ENCODE measurements at regions not wholly inside any gene's neighbourhood (a gene's known extent, or its start where the extent isn't known, plus 50 kb on each side); places are given as distances from the start of the nearest gene placed in this dataset.

- no peaks in the 10 kb centered on the region for H3K9me3 ChIP-seq (ENCODE audit: control insufficient read depth in 1 of 2, insufficient read depth in 1 of 2, low read depth in 1 of 2, low read length in 2 of 2)
- BruUV-seq (replicated peaks) = no TSS peak
- RAD21 ChIA-PET (ENCODE audit: low non-redundant PET in 1 of 2, low total read pairs in 2 of 2, uncharacterized antibody in 2 of 2, unreplicated experiment in 2 of 2) = no interaction called here
- CTCF ChIA-PET = no interaction called here
- H3K9me2 ChIP-seq (ENCODE audit: insufficient read depth) = no peaks in the 10 kb centered on the region
- H2AFZ ChIP-seq (ENCODE audit: low read depth, low read length, poor library complexity, severe bottlenecking) = no peak overlapping the region
- H3K9ac ChIP-seq (ENCODE audit: low read length) = no peak overlapping the region
- intact Hi-C loops (cut with micrococcal nuclease) = no loop called here
- TF ChIP-seq RAD21 (IDR thresholded peaks at IDR 0.05; ENCODE audit: low read depth) = no peak
- no peak for TF ChIP-seq ZBTB33 (IDR thresholded peaks at IDR 0.05; ENCODE audit: extremely low read depth, insufficient replicate concordance, low read length)
- no peak for TF ChIP-seq CEBPB (IDR thresholded peaks at IDR 0.05; ENCODE audit: low read depth)
- TF ChIP-seq ZFX (IDR thresholded peaks at IDR 0.05) = no peak
- TF ChIP-seq REST (IDR thresholded peaks at IDR 0.05; ENCODE audit: low read depth) = no peak
- TF ChIP-seq SRF (IDR thresholded peaks at IDR 0.05; ENCODE audit: low read depth) = no peak
- TF ChIP-seq ATF3 (IDR thresholded peaks at IDR 0.05) = no peak
- TF ChIP-seq FOSL1 (IDR thresholded peaks at IDR 0.05; ENCODE audit: low read depth) = no peak
- TF ChIP-seq EZH2phosphoT487 (IDR thresholded peaks at IDR 0.05; ENCODE audit: borderline replicate concordance) = no peak
- no peak for TF ChIP-seq JUND (IDR thresholded peaks at IDR 0.05)
- no peak for ATAC-seq
- H3K4me1 ChIP-seq (ENCODE audit: control insufficient read depth in 1 of 2, insufficient read depth in 2 of 2, low read length in 2 of 2) = no peaks in the 10 kb centered on the region
- DNase-seq (ENCODE audit: low read depth, low spot score) = no peak
- H3K79me2 ChIP-seq (ENCODE audit: insufficient read depth, low read length) = no peaks in the 10 kb centered on the region
- H3K27ac ChIP-seq (ENCODE audit: low read depth, low read length) = no peak overlapping the region
- POLR2A ChIA-PET = interaction anchor here (0.8 kb wide), 1 partner anchor 37 kb away, joined by 4 read pairs; no protein-coding TSS in a partner anchor
- no peak overlapping the region for H3K4me2 ChIP-seq (ENCODE audit: low read length)
- no peak overlapping the region for H3K4me3 ChIP-seq (replicated peaks in 1 of 2; ENCODE audit: low read depth in 1 of 2, low read length in 2 of 2)
- no peaks in the 10 kb centered on the region for H3K36me3 ChIP-seq (ENCODE audit: control insufficient read depth in 1 of 2, insufficient read depth in 2 of 2, low read length in 2 of 2)
- H3K27me3 ChIP-seq (ENCODE audit: insufficient read depth, low read length) = no peaks in the 10 kb centered on the region
- no peaks in the 10 kb centered on the region for H4K20me1 ChIP-seq (ENCODE audit: insufficient read depth)
Observed at GRCh38 chr10:24097751-24098207, 111.2 kb upstream of the KIAA1217 start.
